ENCODE measurements at regions not wholly inside any gene's neighbourhood (a gene's known extent, or its start where the extent isn't known, plus 50 kb on each side); places are given as distances from the start of the nearest gene placed in this dataset.
"Not testable (repeated sequence)": the region's sequence is repeated elsewhere in the genome, so short reads cannot be mapped to it uniquely, and the experiment has no call there.

DNA sequence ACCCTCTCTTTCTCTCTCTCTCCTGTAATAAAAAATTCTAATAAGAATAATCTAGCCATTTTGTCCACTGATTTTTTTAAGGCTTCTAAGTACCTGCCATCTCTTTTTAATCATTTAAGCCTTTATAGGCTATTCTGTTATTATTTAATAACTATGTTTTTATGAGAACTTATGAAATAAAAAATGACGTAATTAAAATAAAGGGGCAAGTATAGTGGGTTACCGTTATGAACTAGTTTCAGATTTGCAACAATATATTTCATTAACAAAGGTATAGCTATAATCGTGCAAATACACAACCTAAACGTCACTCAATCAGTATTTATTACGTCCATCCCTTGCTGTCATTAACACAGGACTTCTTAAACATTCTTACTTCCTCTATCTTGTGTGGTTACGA, 1382.2 kb downstream of the KHDRBS2 start:
- TF ChIP-seq EZH2 (IDR thresholded peaks at IDR 0.05; ENCODE audit: low read depth, low read length, severe bottlenecking); ZNF274 (IDR thresholded peaks at IDR 0.05; ENCODE audit: borderline replicate concordance, extremely low read depth, low read length); POLR2AphosphoS5 (IDR thresholded peaks at IDR 0.05; ENCODE audit: low read depth, low read length); TCF12 (IDR thresholded peaks at IDR 0.05; ENCODE audit: low read depth, low read length); KDM1A (IDR thresholded peaks at IDR 0.05; ENCODE audit: borderline replicate concordance, low read length); CTBP2 (IDR thresholded peaks at IDR 0.05; ENCODE audit: borderline replicate concordance, insufficient read depth, insufficient read length, low read length); RFX5 (IDR thresholded peaks at IDR 0.05; ENCODE audit: borderline replicate concordance, low read depth, low read length); EP300 (IDR thresholded peaks at IDR 0.05; ENCODE audit: borderline replicate concordance in 1 of 2, low read depth in 2 of 2, low read length in 2 of 2); CHD2 (IDR thresholded peaks at IDR 0.05; ENCODE audit: low read length); POLR2A (IDR thresholded peaks at IDR 0.05; ENCODE audit: control extremely low read depth in 1 of 2, low read depth in 2 of 2, low read length in 2 of 2): not testable (repeated sequence)
- TF ChIP-seq, protein P1, sequence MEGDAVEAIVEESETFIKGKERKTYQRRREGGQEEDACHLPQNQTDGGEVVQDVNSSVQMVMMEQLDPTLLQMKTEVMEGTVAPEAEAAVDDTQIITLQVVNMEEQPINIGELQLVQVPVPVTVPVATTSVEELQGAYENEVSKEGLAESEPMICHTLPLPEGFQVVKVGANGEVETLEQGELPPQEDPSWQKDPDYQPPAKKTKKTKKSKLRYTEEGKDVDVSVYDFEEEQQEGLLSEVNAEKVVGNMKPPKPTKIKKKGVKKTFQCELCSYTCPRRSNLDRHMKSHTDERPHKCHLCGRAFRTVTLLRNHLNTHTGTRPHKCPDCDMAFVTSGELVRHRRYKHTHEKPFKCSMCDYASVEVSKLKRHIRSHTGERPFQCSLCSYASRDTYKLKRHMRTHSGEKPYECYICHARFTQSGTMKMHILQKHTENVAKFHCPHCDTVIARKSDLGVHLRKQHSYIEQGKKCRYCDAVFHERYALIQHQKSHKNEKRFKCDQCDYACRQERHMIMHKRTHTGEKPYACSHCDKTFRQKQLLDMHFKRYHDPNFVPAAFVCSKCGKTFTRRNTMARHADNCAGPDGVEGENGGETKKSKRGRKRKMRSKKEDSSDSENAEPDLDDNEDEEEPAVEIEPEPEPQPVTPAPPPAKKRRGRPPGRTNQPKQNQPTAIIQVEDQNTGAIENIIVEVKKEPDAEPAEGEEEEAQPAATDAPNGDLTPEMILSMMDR (IDR thresholded peaks at IDR 0.05; ENCODE audit: control extremely low read depth in 1 of 3, insufficient read depth in 1 of 3, low read depth in 1 of 3, low read length in 3 of 3) = not testable (repeated sequence)
- TF ChIP-seq, protein P2, sequence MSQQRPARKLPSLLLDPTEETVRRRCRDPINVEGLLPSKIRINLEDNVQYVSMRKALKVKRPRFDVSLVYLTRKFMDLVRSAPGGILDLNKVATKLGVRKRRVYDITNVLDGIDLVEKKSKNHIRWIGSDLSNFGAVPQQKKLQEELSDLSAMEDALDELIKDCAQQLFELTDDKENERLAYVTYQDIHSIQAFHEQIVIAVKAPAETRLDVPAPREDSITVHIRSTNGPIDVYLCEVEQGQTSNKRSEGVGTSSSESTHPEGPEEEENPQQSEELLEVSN (IDR thresholded peaks at IDR 0.05) = not testable (repeated sequence)
- TF ChIP-seq, protein P3, sequence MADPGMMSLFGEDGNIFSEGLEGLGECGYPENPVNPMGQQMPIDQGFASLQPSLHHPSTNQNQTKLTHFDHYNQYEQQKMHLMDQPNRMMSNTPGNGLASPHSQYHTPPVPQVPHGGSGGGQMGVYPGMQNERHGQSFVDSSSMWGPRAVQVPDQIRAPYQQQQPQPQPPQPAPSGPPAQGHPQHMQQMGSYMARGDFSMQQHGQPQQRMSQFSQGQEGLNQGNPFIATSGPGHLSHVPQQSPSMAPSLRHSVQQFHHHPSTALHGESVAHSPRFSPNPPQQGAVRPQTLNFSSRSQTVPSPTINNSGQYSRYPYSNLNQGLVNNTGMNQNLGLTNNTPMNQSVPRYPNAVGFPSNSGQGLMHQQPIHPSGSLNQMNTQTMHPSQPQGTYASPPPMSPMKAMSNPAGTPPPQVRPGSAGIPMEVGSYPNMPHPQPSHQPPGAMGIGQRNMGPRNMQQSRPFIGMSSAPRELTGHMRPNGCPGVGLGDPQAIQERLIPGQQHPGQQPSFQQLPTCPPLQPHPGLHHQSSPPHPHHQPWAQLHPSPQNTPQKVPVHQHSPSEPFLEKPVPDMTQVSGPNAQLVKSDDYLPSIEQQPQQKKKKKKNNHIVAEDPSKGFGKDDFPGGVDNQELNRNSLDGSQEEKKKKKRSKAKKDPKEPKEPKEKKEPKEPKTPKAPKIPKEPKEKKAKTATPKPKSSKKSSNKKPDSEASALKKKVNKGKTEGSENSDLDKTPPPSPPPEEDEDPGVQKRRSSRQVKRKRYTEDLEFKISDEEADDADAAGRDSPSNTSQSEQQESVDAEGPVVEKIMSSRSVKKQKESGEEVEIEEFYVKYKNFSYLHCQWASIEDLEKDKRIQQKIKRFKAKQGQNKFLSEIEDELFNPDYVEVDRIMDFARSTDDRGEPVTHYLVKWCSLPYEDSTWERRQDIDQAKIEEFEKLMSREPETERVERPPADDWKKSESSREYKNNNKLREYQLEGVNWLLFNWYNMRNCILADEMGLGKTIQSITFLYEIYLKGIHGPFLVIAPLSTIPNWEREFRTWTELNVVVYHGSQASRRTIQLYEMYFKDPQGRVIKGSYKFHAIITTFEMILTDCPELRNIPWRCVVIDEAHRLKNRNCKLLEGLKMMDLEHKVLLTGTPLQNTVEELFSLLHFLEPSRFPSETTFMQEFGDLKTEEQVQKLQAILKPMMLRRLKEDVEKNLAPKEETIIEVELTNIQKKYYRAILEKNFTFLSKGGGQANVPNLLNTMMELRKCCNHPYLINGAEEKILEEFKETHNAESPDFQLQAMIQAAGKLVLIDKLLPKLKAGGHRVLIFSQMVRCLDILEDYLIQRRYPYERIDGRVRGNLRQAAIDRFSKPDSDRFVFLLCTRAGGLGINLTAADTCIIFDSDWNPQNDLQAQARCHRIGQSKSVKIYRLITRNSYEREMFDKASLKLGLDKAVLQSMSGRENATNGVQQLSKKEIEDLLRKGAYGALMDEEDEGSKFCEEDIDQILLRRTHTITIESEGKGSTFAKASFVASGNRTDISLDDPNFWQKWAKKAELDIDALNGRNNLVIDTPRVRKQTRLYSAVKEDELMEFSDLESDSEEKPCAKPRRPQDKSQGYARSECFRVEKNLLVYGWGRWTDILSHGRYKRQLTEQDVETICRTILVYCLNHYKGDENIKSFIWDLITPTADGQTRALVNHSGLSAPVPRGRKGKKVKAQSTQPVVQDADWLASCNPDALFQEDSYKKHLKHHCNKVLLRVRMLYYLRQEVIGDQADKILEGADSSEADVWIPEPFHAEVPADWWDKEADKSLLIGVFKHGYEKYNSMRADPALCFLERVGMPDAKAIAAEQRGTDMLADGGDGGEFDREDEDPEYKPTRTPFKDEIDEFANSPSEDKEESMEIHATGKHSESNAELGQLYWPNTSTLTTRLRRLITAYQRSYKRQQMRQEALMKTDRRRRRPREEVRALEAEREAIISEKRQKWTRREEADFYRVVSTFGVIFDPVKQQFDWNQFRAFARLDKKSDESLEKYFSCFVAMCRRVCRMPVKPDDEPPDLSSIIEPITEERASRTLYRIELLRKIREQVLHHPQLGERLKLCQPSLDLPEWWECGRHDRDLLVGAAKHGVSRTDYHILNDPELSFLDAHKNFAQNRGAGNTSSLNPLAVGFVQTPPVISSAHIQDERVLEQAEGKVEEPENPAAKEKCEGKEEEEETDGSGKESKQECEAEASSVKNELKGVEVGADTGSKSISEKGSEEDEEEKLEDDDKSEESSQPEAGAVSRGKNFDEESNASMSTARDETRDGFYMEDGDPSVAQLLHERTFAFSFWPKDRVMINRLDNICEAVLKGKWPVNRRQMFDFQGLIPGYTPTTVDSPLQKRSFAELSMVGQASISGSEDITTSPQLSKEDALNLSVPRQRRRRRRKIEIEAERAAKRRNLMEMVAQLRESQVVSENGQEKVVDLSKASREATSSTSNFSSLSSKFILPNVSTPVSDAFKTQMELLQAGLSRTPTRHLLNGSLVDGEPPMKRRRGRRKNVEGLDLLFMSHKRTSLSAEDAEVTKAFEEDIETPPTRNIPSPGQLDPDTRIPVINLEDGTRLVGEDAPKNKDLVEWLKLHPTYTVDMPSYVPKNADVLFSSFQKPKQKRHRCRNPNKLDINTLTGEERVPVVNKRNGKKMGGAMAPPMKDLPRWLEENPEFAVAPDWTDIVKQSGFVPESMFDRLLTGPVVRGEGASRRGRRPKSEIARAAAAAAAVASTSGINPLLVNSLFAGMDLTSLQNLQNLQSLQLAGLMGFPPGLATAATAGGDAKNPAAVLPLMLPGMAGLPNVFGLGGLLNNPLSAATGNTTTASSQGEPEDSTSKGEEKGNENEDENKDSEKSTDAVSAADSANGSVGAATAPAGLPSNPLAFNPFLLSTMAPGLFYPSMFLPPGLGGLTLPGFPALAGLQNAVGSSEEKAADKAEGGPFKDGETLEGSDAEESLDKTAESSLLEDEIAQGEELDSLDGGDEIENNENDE (IDR thresholded peaks at IDR 0.05; ENCODE audit: insufficient replicate concordance, low read length) = not testable (repeated sequence)

Data from H1 (cell line).